ENCODE measurements at regions not wholly inside any gene's neighbourhood (a gene's known extent, or its start where the extent isn't known, plus 50 kb on each side); places are given as distances from the start of the nearest gene placed in this dataset.
"Not testable (repeated sequence)": the region's sequence is repeated elsewhere in the genome, so short reads cannot be mapped to it uniquely, and the experiment has no call there.

GRCh38 chr1:110260194-110260593, 50.1 kb downstream of the KCNC4 start:
- DNase-seq, result no peak

- no peak for DNase-seq
Measured at GRCh38 chr1:110262296-110262695, 52.2 kb downstream of the KCNC4 start.

- DNase-seq, result no peak
Measured at GRCh38 chr1:110262846-110263631, 52.9 kb downstream of the KCNC4 start.

GRCh38 chr1:110264430-110264829, 54.3 kb downstream of the KCNC4 start:
- DNase-seq, result no peak

- no peak for DNase-seq
Measured at GRCh38 chr1:110265186-110265585, 55.1 kb downstream of the KCNC4 start.

- DNase-seq, result peak; percentile 18
Measured at GRCh38 chr1:110266834-110267233, 56.7 kb downstream of the KCNC4 start.

GRCh38 chr1:110267260-110267659, 57.1 kb downstream of the KCNC4 start:
- DNase-seq, result no peak

GRCh38 chr1:110272045-110272444, 61.9 kb downstream of the KCNC4 start:
- no peak for DNase-seq

- not testable (repeated sequence) for DNase-seq
Measured at GRCh38 chr1:110273832-110274231, 63.7 kb downstream of the KCNC4 start.

- DNase-seq, result no peak
Measured at GRCh38 chr1:110280126-110280525, 59.1 kb upstream of the RBM15 start.

GRCh38 chr1:110280804-110281203, 58.4 kb upstream of the RBM15 start:
- DNase-seq, result no peak

GRCh38 chr1:110281363-110282290, 57.5 kb upstream of the RBM15 start:
- DNase-seq, result no peak

- DNase-seq, result no peak
Measured at GRCh38 chr1:110282395-110282794, 56.8 kb upstream of the RBM15 start.

GRCh38 chr1:110283677-110284076, 55.5 kb upstream of the RBM15 start:
- no peak for DNase-seq

- no peak for DNase-seq
Measured at GRCh38 chr1:110285316-110285715, 53.9 kb upstream of the RBM15 start.

- DNase-seq, result no peak
Measured at GRCh38 chr1:110286564-110286963, 52.6 kb upstream of the RBM15 start.

GRCh38 chr1:110288111-110288510, 51.1 kb upstream of the RBM15 start:
- DNase-seq, result no peak
